Right lobe of liver (tissue), 4 donors: ENCODE measurements at regions not wholly inside any gene's neighbourhood (a gene's known extent, or its start where the extent isn't known, plus 50 kb on each side); places are given as distances from the start of the nearest gene placed in this dataset.

Source experiments
- POLR2A ChIP-seq: fragments of 450-650 bp; IDR thresholded peaks from one replicate; pipeline ENCODE4 v1.6.1; 2017; ENCODE audit warnings: antibody characterized with exemption, mild to moderate bottlenecking
- TF ChIP-seq, protein P1 (sequence below), 4 donors: fragments of 200-600 bp in 3 of 4; fragments of 450-650 bp in 1 of 4; IDR thresholded peaks; one replicate each; pipeline versions ENCODE4 v1.5.1 to v1.8.0; 2016 to 2022; ENCODE audit warnings: antibody characterized with exemption in 4 of 4, mild to moderate bottlenecking in 2 of 4
- donor health status: DM: no; HTN: no; CAD: no.
- donor health status: DM: no; HTN: no; CAD: no.
- donor health status: DM: no; HTN: yes; CAD: no.

DNA sequence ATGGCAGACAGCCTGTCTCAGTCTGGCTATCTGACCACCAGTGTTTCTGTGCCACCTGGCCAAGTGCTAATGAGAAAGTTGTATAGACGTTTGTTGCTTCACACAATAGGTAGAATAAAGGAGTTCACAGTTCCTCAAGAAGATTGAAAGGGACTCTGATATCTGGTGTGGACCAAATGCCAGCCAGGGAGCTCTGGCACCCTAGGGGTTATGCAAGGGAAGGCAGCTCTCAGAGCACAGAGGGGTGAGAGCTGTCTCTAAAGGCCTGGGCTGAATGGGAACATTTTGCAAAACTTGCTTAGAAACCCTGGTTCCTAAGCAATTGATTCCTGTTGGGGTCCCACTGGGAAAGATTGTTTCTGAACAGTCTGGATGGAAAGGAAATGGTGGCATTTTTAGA lies 553.8 kb downstream of the EPHA4 start:
- TF ChIP-seq, protein P1, sequence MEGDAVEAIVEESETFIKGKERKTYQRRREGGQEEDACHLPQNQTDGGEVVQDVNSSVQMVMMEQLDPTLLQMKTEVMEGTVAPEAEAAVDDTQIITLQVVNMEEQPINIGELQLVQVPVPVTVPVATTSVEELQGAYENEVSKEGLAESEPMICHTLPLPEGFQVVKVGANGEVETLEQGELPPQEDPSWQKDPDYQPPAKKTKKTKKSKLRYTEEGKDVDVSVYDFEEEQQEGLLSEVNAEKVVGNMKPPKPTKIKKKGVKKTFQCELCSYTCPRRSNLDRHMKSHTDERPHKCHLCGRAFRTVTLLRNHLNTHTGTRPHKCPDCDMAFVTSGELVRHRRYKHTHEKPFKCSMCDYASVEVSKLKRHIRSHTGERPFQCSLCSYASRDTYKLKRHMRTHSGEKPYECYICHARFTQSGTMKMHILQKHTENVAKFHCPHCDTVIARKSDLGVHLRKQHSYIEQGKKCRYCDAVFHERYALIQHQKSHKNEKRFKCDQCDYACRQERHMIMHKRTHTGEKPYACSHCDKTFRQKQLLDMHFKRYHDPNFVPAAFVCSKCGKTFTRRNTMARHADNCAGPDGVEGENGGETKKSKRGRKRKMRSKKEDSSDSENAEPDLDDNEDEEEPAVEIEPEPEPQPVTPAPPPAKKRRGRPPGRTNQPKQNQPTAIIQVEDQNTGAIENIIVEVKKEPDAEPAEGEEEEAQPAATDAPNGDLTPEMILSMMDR (IDR thresholded peaks at IDR 0.05), result no peak
- no peak for TF ChIP-seq POLR2A
